Kidney glomerular epithelial cell (primary cell): ENCODE measurements at regions not wholly inside any gene's neighbourhood (a gene's known extent, or its start where the extent isn't known, plus 50 kb on each side); places are given as distances from the start of the nearest gene placed in this dataset.

Source experiments
- DNase-seq: peaks from one replicate; lab custom pipeline; 2025; lab: John Stamatoyannopoulos, UW

DNA sequence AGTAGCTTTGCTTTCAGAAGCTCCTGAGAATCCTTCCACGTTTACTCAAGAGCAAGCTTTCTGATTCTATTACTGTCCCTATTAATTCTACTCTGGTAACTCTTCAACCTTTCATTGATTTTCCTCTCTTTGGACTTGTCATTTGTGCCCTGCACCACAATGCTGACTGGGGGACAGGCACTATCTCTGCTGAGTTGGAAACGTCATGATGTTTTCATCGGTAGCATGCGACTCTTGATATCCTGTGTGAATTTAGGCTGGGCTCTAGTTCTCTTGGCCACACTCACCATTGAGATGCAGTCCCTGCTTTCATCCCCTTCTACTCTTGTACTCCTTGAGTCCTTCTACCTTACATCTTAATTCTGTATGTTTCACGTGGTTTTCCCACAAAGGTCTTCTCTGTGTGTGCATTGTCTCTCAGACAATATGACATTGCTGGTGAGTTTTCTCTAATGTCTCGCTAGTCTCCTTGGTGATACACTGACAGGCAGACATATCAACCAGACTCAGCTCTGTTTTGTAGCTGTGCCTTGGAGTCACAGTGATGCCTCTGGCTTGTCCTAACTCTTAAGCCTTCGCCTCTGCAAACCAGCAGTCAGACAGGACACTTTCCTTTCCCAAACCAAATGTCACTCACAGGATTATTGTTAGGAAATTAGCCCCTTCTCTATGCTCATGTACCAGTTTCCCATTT, 223.6 kb upstream of the ADGRL2 start:
- DNase-seq = no peak

DNA sequence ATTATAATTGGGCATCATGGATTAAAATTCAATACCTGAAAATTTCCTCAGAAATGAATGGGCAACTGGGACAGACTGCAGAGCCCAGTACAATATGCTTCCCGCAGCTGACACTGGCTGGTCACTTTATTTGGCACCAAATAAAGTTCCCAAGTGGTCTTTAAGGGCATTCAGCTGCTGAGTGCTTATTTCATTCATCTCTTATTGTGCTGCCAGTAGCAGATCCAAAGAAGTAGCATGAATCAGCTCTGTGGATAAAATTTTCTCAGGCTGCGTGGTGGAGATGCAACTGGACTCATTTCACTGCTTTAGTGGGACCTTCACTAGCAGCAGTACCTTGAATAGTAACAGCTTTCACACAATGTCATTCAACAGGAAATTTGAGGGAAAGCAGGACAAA, 226.3 kb upstream of the ADGRL2 start:
- no peak for DNase-seq

DNA sequence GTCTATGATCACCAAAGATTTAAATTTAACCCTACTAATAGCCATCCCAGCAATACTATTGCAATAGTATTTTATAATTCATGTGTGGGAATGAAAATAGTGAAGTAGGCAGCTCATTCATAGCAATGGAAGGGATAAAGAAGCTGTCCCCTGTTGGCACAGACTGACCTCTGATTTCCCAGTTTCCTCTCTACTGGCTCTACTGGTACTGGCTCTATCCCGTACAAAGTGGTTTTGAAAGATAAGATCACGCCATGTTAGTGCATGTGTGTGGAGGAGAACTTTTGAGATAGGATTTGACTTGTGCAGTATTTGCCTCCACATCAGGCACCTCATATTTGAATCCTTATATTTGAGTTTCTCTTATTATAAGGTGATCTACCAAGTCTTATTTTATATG, 227.3 kb upstream of the ADGRL2 start:
- DNase-seq = no peak

DNA sequence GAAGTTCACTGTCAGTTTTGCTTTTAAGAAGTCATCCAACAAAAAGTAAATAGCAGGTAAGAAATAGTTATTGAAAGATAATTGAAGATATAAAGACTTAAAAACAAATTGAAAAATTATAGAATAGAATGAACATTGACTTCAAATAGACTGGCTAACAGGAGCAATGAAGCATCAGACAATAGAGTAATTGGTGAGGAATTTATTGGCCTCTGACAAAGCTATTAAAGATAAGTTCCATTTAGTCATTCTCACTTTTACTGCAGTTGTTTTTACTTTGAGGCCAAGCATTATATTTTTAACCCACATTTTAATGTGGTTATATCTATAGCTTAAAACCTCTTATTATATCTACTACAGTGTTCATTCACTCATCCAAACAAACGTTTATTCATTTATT, 228.8 kb upstream of the ADGRL2 start:
- DNase-seq = no peak

DNA sequence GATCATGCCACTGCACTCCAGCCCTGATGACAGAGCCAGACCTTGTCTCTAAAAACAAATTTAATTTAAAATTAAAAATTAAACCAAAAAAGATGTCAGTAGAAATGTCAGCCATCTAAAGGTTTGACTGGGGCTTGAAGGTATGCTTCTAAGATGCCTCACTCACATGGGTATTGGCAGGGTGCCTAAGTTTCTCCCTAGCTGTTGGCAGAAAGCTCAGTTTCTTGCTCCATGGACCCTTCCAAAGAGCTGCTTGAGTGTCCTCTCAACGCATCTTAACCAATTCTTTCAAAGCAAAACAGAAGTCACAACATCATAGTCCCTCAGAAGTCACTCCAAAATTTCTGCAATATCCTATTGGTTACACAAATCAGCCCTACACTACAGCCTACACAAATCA, 231.0 kb upstream of the ADGRL2 start:
- DNase-seq = no peak

DNA sequence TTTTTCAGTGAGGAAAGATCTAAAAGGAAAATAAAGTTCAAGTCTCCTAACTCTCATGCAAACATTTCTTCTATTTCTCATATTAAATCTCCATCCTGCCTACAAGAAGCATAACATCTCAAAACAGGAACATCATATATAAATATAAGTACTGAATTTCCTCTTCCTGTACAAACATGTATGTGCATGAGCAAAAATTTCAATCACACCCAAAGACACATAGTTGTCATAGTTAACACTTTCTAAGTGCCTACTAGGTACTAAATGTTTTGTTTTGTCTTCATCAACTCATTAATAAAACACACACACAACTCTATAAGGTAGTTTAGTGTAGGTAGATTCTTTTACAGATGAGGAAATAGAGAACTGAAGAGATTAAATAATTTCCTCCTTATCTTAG, 237.1 kb upstream of the ADGRL2 start:
- no peak for DNase-seq

DNA sequence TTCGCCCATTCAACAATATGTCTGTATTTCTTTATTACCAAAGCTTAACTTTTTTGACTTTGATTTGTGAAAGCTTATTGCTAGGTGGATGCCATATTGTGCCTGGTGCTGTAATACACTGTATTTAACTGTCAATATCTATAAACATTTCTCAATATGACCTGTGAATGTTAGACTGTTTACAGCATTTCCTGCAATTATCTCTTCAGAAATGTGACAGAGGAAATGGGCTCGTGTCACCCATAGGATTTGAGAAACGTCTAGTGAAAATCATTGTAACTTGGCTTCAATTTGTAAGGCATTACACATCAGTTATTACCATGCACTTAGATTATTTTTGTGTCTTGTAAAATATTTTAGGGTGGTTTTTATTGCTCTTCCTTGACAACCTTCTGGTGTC, 237.8 kb upstream of the ADGRL2 start:
- DNase-seq = no peak

DNA sequence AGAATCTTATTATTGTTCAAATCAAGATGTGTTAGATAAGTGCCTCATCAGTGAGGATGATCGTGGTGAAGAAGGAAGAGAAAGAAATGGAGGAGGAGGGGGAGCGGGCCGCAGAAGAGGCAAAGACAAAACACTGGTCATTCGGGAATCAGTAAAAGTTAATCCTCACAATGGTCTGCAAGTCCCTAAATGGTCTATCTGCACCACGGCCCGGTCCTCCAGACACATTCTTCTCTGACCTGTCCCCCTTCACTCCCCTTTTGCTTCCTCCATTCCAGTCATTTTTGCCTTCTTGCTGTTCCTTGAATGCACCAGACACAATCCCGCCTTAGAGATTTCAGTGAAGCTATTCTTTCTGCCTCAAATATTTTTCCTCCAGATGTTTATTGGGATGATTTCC, 240.1 kb upstream of the ADGRL2 start:
- no peak for DNase-seq

DNA sequence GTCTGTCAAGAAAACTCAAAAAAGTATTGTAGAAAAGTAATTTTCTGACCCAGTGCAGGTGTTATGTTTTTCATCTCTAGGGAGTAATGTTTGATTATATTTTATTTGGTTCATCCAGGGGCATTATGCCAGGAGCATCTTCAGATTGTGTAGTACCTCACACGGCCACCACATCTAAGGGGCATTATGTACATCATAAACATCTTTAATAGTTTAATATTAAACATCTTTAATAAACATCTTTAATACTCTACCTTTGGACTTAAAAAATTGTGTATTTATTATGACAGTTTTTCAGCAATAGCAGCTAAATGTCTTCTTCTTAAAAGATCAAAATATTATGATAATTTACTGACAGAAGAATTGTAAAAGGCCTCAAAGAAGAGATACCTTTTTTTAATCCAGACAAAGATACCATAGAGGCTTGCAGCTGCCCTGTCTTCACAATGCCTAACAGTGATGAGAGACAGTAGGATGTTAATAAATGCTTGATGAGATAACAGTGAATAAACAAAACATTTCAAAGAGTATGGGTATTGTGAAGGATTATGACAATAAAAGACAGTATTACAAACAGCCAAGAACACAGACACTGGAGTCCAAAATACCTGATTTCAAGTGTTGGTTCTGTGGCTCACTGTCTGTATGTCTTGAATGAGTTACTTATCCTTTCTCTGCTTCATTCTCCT, 240.9 kb upstream of the ADGRL2 start:
- DNase-seq = no peak

DNA sequence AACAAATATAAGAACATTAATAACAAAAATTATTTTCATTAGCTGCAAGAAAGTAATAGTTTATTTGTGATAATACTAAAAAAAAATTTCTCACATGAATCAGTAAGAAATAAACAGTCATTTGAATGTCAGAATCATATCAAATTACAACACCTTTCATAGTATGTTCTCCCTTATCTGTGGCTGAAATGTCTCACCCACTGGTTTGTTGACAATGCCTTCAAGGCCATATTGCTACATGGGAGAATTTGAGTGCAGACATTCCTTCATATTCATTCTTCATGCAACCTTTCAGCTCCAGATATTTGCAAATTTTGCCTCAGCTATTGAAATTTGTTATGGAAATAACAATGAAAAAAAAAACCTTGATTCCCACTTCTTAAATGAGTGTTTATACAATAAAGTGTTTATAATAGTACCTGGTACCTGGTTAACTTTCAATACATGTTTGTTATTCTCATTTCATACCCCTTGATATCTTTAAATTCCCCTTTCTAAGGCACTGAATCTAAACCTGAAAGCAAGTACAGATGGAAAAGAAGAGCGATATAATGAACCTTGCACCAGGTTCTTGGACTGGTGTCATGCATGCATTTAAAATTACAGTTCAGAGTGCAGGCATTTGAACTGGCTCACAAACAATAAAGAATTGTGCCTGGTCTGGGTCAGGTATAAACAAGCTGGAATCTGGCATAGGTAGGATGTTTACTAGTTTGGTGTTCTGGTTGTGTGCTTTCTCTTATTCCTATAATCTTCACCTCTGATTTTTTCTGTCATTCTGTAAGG, 242.2 kb upstream of the ADGRL2 start:
- DNase-seq = no peak

DNA sequence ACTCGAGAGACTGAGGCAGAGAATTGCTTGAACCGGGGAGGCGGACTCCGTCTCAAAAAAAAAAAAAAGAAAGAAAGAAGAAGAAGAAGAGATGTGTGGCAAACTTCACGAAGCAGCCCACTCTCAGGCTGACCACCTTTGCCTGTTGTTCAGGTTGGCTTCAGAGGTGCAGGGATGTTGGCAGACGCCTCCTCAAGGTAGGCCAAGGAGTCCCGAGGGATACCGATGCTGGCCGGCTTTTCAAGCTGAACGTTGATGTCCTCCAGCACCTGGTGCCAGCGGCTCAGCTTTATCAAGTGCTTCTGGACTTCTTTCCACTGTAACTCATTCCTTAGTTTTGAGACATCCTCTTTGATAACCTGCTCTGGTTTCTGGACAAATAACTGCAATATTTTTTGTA, 243.8 kb upstream of the ADGRL2 start:
- DNase-seq = no peak

DNA sequence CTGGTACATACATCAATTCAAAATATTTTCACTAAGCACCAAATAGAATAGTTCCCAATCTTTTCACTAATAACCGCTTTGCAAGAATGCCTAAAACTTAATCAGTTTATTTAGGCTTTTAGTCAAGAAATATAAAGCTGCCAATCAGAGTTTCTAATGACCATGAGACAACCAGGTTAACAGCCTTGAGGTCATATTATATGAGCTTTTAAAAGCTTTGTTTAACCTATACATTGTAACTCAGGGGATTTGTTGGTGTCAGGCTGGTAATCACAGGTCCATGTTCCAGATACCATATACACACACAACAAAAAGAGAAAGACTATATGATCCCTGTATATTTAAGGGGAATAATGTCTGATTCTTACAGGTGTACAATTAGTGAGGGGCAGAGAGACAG, 246.2 kb upstream of the ADGRL2 start:
- DNase-seq = no peak

DNA sequence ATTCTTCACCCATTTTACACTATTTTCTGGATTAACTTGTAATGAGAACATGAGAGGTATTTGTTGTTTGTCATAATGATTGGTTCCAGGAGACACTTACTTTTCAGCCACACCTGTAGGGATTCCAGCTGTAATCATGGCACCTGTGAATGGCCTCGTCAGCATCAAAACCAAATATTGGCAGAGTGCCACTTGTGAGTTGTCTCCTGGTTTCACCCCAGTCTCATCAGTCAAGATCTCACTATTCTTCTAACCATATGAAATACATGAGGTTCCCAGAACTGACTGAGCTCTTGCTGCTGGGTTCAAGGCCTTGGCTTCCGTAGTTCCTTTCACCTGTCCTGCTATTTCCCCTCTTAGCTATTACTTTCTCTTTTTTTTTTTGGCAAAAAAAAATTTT, 246.6 kb upstream of the ADGRL2 start:
- no peak for DNase-seq

DNA sequence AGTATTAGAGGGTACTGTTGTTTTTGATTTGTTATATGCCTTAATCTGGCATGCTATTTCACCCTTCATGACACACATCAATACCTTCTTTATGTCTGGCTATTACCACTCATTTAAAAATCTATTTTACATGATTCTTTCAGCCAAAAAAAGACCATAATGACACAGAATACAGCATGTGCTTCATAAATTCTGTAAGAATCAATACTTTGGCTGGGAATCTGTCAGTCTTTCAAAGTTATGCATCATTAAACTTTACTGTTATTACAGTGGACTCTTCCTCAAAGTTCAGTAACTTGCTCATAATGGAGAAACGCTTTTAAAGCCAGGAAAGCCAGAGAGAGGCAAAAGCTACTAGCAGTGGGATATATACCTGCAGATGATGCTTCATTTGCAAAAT, 247.2 kb upstream of the ADGRL2 start:
- DNase-seq = no peak

DNA sequence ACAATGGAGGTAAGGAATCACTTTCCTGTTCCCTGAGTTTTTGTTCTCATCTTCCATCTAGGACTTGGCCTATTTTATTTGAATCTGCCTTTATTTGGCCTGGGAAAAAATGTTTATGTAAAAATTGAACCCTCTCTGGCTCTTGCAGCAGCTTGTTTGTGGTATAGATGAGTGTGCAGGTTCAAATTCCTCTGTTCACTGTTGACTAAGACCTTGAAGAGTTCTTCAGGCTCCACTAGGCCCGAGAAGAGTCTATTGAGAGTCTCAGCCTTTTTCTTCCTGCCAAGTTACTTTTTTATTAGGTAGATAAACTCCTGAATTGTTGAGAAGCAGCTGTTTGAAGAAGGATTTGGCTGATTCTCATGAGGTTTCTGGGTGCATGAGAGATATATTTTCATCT, 248.8 kb upstream of the ADGRL2 start:
- peak; percentile 14 for DNase-seq

DNA sequence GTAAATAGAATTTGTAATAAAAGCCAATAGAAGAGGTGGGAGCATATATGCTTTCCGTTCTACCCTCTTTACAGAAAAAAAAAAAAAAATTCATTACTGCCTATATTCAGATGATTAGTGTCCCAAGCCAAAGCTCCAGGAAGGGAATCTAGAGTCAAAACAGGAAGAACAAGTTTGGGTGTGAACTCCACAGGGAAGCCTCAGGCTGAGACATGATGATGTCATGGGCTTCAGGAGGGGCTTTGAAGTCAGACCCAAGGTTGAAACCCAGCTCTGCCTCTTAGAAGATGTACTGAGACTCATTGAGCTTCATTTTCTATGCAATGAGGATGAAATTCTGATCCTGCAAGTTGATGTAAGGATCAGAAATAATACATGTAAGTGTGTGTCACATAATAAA, 250.0 kb upstream of the ADGRL2 start:
- no peak for DNase-seq

DNA sequence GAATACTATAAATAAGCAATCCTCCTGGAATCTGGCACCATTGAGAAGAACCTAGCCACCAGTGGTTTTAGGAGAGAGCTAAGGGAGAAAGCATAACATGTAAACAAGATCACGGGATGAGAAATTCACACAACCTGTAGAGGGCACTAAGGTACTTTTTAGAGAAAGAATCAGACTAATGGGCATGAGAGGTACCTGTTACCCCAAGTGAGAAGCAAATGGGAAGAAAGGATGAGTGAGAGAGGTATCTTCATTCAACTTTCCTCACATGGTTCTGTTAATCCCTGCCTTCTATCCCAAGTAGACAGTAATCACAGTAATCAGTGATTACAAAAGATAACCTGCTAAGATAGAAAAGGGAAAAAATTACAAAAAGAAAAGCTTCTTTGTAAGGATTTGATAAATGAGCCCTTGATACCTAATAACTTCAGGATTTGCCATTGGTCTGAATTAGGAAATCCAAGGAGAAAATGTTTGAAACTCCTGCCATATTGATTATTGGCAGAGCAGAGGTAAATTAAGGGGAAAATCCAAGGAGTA, 251.1 kb upstream of the ADGRL2 start:
- peak; percentile 41 for DNase-seq

DNA sequence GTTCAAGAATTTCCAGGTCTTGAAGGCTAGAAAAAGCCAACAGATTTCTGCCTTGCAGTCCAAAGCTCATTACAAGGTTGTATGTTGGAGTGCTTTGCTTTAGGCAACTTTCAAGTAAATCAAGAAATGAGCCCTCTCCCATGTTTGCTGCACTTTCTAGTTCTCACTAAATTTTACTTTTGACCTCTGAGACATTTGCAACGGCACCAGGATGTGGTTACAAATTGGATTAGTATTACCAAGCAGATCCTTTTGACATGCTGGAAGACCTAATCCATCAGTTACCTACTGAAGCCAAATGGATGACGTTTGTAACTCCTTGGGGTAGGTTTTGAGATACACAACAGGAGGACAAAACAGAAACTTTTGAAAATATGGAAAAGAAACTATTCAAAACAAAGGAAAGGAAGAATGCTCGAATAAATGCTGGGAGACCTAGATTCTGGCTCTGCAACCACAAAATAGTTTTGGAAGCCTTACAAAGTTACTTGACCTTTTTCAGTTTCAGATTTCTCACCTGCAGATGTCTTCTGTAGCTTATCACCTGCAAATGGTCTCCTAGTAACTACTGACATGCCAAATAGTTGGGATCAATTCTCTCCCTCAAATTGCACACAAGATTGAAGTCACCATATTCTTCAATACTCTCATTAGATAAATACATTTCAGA, 251.7 kb upstream of the ADGRL2 start:
- DNase-seq = no peak

DNA sequence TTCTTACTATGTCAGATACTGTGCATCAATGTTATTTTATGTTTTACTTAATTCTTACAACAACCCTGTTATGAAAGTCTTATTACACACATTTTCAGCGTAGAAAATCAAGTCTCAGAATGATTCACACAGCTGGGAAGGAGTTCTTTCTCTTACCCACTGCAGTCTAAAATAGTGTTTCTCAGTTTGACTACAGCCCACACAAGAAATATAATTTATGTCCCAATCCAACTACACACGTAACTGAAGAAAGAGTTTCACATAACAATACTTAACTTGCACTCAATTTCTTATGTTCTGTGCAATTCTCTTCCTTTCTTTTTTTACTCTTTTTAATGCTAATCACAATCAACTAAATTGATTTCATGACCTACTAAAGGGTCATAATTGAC, 252.8 kb upstream of the ADGRL2 start:
- DNase-seq = no peak

DNA sequence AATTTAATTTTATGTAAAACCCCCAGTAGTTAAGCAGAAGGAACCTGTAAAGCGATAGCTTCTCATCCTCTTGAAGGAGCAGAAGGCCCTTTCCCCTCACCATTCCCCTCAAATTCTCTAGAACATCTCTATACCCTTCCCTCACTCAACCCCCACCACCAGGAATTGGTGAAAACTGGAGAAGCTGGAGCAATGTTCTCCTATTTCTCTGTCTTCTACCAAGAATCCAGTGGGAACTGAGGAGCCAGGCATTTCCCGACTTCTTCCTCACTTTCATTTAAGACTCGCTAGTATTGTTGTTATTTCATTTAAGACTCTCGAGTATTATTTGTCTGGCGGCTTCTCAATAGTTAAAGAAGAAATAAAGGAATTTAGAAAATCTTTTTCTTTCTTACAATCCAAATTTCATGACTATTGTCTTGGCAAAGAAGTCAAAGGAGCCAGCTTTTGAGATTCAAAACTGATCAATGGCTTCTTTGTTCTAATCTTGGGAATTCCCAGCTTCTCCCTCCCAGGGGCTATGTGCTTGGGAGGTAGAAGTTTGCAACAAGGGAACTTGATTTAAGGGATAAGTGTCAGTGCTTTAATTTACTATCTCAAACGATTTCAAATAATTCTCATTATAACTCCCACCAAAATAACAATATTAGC, 253.3 kb upstream of the ADGRL2 start:
- DNase-seq = no peak

DNA sequence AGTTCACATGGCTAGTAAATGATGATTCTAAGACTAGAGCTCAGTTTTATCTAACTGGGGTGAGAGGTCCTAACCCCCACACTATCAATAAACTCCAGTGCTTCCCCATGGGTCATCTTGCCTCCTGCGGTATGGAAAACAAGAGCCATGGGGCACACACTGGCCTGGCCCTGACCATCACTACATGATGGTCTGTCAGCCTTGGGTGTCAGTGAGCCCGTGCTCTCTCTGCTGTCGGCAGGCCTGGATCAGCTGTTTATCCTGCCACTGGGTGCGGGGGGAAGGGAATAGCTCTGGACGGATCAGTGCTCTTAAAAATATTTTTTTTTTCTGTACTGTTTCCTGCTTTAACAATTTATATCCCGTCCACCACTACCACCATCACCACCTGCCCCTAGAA, 255.0 kb upstream of the ADGRL2 start:
- no peak for DNase-seq

DNA sequence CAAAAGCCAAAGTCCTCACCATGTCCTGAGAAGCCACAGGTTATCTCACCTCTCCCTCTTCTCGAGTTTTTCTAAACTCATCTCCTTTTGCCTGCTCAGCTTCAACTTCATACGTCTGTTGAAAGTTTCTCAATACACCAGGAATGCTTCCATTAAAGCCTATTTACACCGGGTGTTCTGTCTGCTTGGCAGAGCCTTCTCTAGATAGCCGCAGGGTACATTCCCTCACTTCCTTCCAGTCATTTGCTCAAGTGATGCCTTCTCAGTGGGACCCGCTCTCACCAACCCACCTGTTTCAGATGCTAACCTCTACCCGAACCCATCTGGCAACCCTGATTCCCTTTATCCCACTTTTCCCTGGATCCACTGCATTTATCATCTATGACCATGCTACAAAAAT, 257.0 kb upstream of the ADGRL2 start:
- no peak for DNase-seq
